ENCODE measurements at regions not wholly inside any gene's neighbourhood (a gene's known extent, or its start where the extent isn't known, plus 50 kb on each side); places are given as distances from the start of the nearest gene placed in this dataset.

DNA sequence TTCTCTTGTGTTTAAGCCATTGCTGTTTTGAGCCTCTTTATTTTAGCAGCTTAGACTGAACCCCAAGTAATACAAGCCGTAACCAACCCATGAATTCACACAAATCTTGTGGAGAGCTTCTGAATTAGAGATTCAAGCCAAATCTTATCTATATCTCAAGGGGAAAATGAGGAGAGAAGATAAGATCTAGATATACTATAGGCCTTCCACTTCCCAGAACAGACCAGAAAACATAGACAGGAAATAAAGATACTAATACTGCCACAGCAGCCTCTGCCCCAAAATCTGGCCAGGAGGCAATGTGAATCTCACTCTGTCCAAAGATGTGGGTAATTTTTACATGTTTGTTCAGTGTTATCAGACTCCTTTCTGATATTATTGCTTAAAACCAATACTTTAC is 307.2 kb downstream of the PTEN start:
- no peak overlapping the region for H3K4me3 ChIP-seq
- no peak for TF ChIP-seq POLR2A (IDR thresholded peaks at IDR 0.05)
- TF ChIP-seq, protein P1, sequence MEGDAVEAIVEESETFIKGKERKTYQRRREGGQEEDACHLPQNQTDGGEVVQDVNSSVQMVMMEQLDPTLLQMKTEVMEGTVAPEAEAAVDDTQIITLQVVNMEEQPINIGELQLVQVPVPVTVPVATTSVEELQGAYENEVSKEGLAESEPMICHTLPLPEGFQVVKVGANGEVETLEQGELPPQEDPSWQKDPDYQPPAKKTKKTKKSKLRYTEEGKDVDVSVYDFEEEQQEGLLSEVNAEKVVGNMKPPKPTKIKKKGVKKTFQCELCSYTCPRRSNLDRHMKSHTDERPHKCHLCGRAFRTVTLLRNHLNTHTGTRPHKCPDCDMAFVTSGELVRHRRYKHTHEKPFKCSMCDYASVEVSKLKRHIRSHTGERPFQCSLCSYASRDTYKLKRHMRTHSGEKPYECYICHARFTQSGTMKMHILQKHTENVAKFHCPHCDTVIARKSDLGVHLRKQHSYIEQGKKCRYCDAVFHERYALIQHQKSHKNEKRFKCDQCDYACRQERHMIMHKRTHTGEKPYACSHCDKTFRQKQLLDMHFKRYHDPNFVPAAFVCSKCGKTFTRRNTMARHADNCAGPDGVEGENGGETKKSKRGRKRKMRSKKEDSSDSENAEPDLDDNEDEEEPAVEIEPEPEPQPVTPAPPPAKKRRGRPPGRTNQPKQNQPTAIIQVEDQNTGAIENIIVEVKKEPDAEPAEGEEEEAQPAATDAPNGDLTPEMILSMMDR (IDR thresholded peaks at IDR 0.05) = no peak
- no peaks in the 10 kb centered on the region for H3K9me3 ChIP-seq
- H3K36me3 ChIP-seq = no peaks in the 10 kb centered on the region
- DNase-seq = no peak
- no peak overlapping the region for H3K27ac ChIP-seq
- H3K4me1 ChIP-seq = no peaks in the 10 kb centered on the region
- no peaks in the 10 kb centered on the region for H3K27me3 ChIP-seq

DNA sequence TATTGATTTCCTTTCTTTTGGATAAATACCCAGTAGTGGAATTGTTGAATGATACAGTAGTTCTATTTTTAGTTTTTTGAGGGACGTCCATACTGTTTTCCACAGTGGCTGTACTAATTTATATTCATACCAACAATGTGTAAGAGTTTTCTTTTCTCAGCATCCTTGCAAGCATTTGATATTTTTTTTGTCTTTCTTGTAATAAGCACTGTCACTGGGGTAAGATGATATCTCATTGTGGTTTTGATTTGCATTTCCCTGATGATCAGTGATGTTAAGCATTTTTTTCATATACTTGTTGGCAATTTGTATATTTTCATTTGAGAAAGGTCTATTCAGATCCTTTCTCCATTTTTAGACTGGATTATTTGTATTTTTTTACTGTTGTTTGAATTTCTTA is 308.7 kb downstream of the PTEN start:
- no peak for TF ChIP-seq POLR2A (IDR thresholded peaks at IDR 0.05)
- TF ChIP-seq, protein P1 (IDR thresholded peaks at IDR 0.05) = no peak
- DNase-seq = no peak
- no peaks in the 10 kb centered on the region for H3K27me3 ChIP-seq
- H3K4me1 ChIP-seq = no peaks in the 10 kb centered on the region
- no peaks in the 10 kb centered on the region for H3K9me3 ChIP-seq
- no peak overlapping the region for H3K4me3 ChIP-seq
- no peak overlapping the region for H3K27ac ChIP-seq
- no peaks in the 10 kb centered on the region for H3K36me3 ChIP-seq

DNA sequence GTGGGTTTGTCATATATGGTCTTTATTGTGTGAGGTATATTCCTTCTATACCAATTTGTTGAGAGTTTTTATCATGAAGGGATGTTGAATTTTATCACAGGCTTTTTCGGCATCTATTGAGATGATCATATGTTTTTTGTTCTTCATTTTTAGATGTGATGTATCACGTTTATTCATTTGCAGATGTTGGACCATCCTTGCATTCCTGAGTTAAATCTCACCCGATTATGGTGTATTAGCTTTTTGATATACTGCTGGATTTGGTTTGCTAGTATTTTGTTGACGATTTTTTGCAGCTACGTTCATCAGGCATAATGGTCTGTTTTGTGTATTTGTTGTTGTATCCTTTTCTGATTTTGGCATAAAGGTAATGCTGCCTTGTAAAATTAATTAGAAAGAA is 311.0 kb downstream of the PTEN start:
- Histone ChIP-seq H3K36me3 (no peaks in the 10 kb centered on the region), H3K27ac (no peak overlapping the region), H3K4me3 (no peak overlapping the region), H3K9me3 (no peaks in the 10 kb centered on the region), H3K27me3 (no peaks in the 10 kb centered on the region), H3K4me1 (no peaks in the 10 kb centered on the region)
- no peak for TF ChIP-seq POLR2A (IDR thresholded peaks at IDR 0.05)
- TF ChIP-seq, protein P1 (IDR thresholded peaks at IDR 0.05) = no peak
- no peak for DNase-seq

DNA sequence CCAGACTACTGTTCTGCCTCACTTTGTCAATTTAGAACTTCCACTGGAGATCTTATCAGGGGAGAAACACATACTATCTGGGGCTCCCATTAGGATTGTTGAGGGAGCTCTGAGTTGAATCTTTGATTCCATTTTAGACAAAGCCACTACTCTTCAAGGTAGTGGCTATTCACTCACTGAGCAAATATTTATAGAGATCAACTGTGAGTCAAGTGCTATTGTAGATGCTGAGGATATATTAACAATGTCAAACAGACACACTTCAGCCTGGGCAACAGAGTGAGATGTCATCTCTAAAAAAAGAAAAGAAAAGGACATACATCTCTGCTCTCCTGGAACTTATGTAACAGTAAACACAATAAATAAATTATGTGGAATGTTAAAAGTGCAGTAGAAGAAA is 315.3 kb downstream of the PTEN start:
- no peaks in the 10 kb centered on the region for H3K9me3 ChIP-seq

DNA sequence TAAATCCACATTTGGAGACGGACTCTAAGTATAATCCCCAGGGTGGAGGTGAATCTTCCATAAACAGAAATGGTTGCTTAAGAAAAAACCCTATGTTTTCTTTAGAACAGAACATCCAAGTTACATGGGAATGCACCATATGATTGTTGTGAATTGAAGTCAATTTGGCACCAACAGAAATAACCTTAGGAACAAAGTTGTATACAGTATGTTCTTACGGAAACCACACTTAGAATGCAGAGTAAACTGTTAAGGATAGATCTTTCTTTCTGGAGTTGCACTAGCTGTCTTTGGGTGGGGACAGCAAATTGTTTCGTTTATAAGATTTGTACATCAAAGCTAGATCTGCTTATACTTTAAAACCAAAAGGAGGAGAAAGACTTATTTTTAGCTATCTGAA is 316.4 kb downstream of the PTEN start:
- Histone ChIP-seq H3K27ac (no peak overlapping the region), H3K36me3 (no peaks in the 10 kb centered on the region), H3K4me3 (no peak overlapping the region), H3K27me3 (no peaks in the 10 kb centered on the region), H3K4me1 (no peaks in the 10 kb centered on the region), H3K9me3 (no peaks in the 10 kb centered on the region)
- TF ChIP-seq, protein P1 (IDR thresholded peaks at IDR 0.05) = no peak
- no peak for TF ChIP-seq POLR2A (IDR thresholded peaks at IDR 0.05)
- no peak for DNase-seq

More for the DNA sequence above, 315.3 kb downstream of the PTEN start:
- Histone ChIP-seq H3K27me3 (no peaks in the 10 kb centered on the region), H3K4me3 (no peak overlapping the region), H3K36me3 (no peaks in the 10 kb centered on the region), H3K4me1 (no peaks in the 10 kb centered on the region), H3K27ac (no peak overlapping the region)
- no peak for TF ChIP-seq POLR2A (IDR thresholded peaks at IDR 0.05)
- TF ChIP-seq, protein P1 (IDR thresholded peaks at IDR 0.05) = no peak
- DNase-seq = no peak

DNA sequence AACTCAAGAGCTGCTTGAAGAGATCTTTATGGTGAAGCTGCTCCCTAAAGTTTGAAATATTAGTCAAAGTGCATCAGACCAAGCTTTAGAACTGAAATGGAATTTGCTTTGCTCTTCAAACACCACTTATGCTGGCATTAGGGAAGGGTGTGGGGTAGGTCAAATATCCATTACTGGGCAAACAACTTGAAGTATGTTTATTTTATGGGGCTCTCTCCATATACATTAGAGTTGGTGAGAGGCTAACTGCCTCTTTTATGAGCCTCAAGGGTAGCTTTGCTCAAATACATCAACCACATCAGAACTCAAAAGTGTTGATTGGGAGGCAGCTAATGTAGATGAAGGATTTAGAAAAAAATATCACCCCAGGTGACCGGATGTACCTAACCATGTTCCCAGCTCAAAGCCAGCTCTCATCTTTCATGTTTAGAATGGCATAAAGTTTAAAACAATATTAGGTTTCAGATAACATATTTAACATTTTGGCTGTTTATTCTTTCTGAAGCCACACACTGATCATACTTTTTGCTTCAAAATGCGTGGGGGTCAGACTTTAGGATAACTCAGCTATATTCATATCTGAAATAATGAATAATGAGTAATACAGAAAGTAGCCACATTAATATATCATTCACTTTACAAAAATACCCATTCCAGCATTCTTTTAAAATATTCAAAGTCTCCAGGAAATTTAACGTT is 318.6 kb downstream of the PTEN start:
- no peaks in the 10 kb centered on the region for H3K27me3 ChIP-seq
- no peak overlapping the region for H3K27ac ChIP-seq
- TF ChIP-seq POLR2A (IDR thresholded peaks at IDR 0.05) = no peak
- TF ChIP-seq, protein P1 (IDR thresholded peaks at IDR 0.05) = no peak

More for the DNA sequence above, 318.6 kb downstream of the PTEN start:
- Histone ChIP-seq H3K4me1 (no peaks in the 10 kb centered on the region), H3K9me3 (no peaks in the 10 kb centered on the region), H3K4me3 (no peak overlapping the region), H3K36me3 (no peaks in the 10 kb centered on the region)
- DNase-seq = no peak

All from Peyer's patch (tissue), 4 donors.